NB4 (cell line): ENCODE measurements at regions not wholly inside any gene's neighbourhood (a gene's known extent, or its start where the extent isn't known, plus 50 kb on each side); places are given as distances from the start of the nearest gene placed in this dataset.

Experiments used
- CTCF ChIP-seq: IDR thresholded peaks from one replicate; pipeline ENCODE4 v1.5.1; 2012; ENCODE audit warnings: low read depth, low read length
- POLR2A ChIP-seq: IDR thresholded peaks from 2 replicates; pipeline ENCODE4 v1.6.1; 2011; ENCODE audit warnings: mild to moderate bottlenecking; ENCODE audit not compliant: insufficient read length; ENCODE audit errors: extremely low read depth

DNA sequence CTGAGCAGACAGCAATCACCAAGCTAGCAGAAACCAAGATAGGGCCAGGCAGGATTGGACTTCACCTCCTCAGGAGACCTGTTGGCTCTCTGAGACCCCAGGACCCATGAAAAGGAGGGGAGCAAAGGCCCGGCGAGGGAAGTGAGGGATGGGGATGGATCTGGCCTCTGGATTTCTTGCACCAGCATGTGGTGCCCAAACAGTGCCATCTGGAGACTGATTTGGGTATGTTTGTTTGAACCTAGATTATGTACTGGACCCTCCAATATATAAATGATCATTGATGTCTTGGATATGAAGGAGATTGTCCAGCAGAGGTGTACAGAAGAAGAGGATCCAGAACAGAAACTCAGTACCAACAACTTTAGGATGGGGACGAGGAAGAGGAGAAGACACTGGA is 83.4 kb upstream of the LY86 start:
- TF ChIP-seq CTCF, result peak; percentile 16
- TF ChIP-seq POLR2A, result no peak
